ENCODE measurements at regions not wholly inside any gene's neighbourhood (a gene's known extent, or its start where the extent isn't known, plus 50 kb on each side); places are given as distances from the start of the nearest gene placed in this dataset.

DNA sequence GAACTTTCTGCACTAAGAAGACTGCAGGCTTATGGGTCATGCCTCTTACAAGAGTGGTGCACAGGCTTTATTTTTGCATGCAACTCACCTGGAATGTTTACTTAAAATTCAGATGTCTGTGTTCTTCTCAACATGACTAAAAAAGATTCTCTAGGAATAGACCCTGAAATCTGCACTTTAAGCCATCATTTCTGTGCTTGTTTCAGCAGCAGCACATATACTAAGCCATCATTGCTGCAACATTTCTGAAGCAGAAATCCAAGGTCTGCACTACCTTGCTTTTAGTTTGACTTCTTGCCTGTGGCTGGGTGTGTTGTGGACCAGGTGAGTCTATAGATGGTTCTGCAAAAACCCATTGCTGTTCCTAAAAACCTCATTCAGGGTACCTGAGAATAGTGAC, 156.8 kb downstream of the CEP120 start:
- Histone ChIP-seq H3K9ac (ENCODE audit: low read length in 3 of 3) (no peak overlapping the region), H3K4me1 (ENCODE audit: control insufficient read depth in 2 of 3, insufficient read depth in 2 of 3, low read depth in 1 of 3, low read length in 3 of 3) (no peaks in the 10 kb centered on the region), H3K9me3 (ENCODE audit: control insufficient read depth in 2 of 3, insufficient read depth in 1 of 3, low read length in 3 of 3) (no peaks in the 10 kb centered on the region), H3K4me3 (ENCODE audit: low read length in 3 of 3) (no peak overlapping the region), H3K27me3 (ENCODE audit: control insufficient read depth, insufficient read depth, low read length) (no peaks in the 10 kb centered on the region), H3K36me3 (ENCODE audit: control insufficient read depth in 2 of 3, insufficient read depth in 3 of 3, low read length in 3 of 3) (no peaks in the 10 kb centered on the region), H3K27ac (ENCODE audit: low read depth in 2 of 2, low read length in 2 of 2) (no peak overlapping the region)
- FAIRE-seq (no peak), DNase-seq (no peak)
- intact Hi-C loops (cut with DNase I), result no loop called here
- TF ChIP-seq, protein P1, sequence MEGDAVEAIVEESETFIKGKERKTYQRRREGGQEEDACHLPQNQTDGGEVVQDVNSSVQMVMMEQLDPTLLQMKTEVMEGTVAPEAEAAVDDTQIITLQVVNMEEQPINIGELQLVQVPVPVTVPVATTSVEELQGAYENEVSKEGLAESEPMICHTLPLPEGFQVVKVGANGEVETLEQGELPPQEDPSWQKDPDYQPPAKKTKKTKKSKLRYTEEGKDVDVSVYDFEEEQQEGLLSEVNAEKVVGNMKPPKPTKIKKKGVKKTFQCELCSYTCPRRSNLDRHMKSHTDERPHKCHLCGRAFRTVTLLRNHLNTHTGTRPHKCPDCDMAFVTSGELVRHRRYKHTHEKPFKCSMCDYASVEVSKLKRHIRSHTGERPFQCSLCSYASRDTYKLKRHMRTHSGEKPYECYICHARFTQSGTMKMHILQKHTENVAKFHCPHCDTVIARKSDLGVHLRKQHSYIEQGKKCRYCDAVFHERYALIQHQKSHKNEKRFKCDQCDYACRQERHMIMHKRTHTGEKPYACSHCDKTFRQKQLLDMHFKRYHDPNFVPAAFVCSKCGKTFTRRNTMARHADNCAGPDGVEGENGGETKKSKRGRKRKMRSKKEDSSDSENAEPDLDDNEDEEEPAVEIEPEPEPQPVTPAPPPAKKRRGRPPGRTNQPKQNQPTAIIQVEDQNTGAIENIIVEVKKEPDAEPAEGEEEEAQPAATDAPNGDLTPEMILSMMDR (IDR thresholded peaks at IDR 0.05; ENCODE audit: borderline replicate concordance, extremely low read depth, insufficient read depth), result no peak

- H3K27ac ChIP-seq (ENCODE audit: low read depth in 2 of 2, low read length in 2 of 2), result no peak overlapping the region
- DNase-seq (no peak), FAIRE-seq (no peak)
- H3K9ac ChIP-seq (ENCODE audit: low read length in 3 of 3), result no peak overlapping the region
- no peaks in the 10 kb centered on the region for H3K9me3 ChIP-seq (ENCODE audit: control insufficient read depth in 2 of 3, insufficient read depth in 1 of 3, low read length in 3 of 3)
- TF ChIP-seq, protein P1 (IDR thresholded peaks at IDR 0.05; ENCODE audit: borderline replicate concordance, extremely low read depth, insufficient read depth), result no peak
- intact Hi-C loops (cut with DNase I), result no loop called here
- no peak overlapping the region for H3K4me3 ChIP-seq (ENCODE audit: low read length in 3 of 3)
- no peaks in the 10 kb centered on the region for H3K36me3 ChIP-seq (ENCODE audit: control insufficient read depth in 2 of 3, insufficient read depth in 3 of 3, low read length in 3 of 3)
- H3K4me1 ChIP-seq (ENCODE audit: control insufficient read depth in 2 of 3, insufficient read depth in 2 of 3, low read depth in 1 of 3, low read length in 3 of 3), result no peaks in the 10 kb centered on the region
- no peaks in the 10 kb centered on the region for H3K27me3 ChIP-seq (ENCODE audit: control insufficient read depth, insufficient read depth, low read length)
Measured at GRCh38 chr5:123265551-123265950, 157.7 kb downstream of the CEP120 start.

GRCh38 chr5:123264394-123264793, 158.8 kb downstream of the CEP120 start:
- intact Hi-C loops (cut with DNase I), result no loop called here
- no peak for FAIRE-seq
- H3K36me3 ChIP-seq (ENCODE audit: control insufficient read depth in 2 of 3, insufficient read depth in 3 of 3, low read length in 3 of 3), result no peaks in the 10 kb centered on the region

GRCh38 chr5:123263859-123264258, 159.3 kb downstream of the CEP120 start:
- Histone ChIP-seq H3K27ac (ENCODE audit: low read depth in 2 of 2, low read length in 2 of 2) (no peak overlapping the region), H3K27me3 (ENCODE audit: control insufficient read depth, insufficient read depth, low read length) (no peaks in the 10 kb centered on the region), H3K9me3 (ENCODE audit: control insufficient read depth in 2 of 3, insufficient read depth in 1 of 3, low read length in 3 of 3) (no peaks in the 10 kb centered on the region), H3K4me3 (ENCODE audit: low read length in 3 of 3) (no peak overlapping the region), H3K9ac (ENCODE audit: low read length in 3 of 3) (no peak overlapping the region), H3K4me1 (ENCODE audit: control insufficient read depth in 2 of 3, insufficient read depth in 2 of 3, low read depth in 1 of 3, low read length in 3 of 3) (no peaks in the 10 kb centered on the region), H3K36me3 (ENCODE audit: control insufficient read depth in 2 of 3, insufficient read depth in 3 of 3, low read length in 3 of 3) (no peaks in the 10 kb centered on the region)
- intact Hi-C loops (cut with DNase I), result no loop called here
- DNase-seq (no peak), FAIRE-seq (no peak)
- TF ChIP-seq, protein P1 (IDR thresholded peaks at IDR 0.05; ENCODE audit: borderline replicate concordance, extremely low read depth, insufficient read depth), result no peak

More at GRCh38 chr5:123264394-123264793, 158.8 kb downstream of the CEP120 start:
- Histone ChIP-seq H3K4me3 (ENCODE audit: low read length in 3 of 3) (no peak overlapping the region), H3K9ac (ENCODE audit: low read length in 3 of 3) (no peak overlapping the region), H3K27me3 (ENCODE audit: control insufficient read depth, insufficient read depth, low read length) (no peaks in the 10 kb centered on the region), H3K4me1 (ENCODE audit: control insufficient read depth in 2 of 3, insufficient read depth in 2 of 3, low read depth in 1 of 3, low read length in 3 of 3) (no peaks in the 10 kb centered on the region), H3K27ac (ENCODE audit: low read depth in 2 of 2, low read length in 2 of 2) (no peak overlapping the region), H3K9me3 (ENCODE audit: control insufficient read depth in 2 of 3, insufficient read depth in 1 of 3, low read length in 3 of 3) (no peaks in the 10 kb centered on the region)
- TF ChIP-seq, protein P1 (IDR thresholded peaks at IDR 0.05; ENCODE audit: borderline replicate concordance, extremely low read depth, insufficient read depth), result no peak
- no peak for DNase-seq
